ENCODE measurements at regions not wholly inside any gene's neighbourhood (a gene's known extent, or its start where the extent isn't known, plus 50 kb on each side); places are given as distances from the start of the nearest gene placed in this dataset.

DNA sequence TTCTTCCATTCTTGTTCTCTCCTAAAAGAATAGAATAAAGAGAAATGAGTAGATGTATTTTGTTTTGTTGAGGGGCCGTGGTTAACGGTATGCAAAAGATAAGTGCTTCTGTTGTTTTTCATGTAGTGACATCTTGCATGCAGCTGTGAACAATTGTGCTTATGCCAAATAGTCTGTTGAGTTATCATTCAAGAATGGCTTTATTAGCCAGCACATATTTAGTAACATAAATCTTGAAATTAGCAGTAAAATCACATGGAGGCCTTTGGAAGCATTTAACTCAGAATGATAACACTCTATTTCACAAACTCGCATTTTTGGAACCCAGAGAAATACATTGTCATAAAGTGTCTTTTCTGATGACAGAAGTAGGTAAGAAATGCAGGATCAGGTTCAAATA lies 1772.0 kb upstream of the FLRT2 start:
- H3K27ac ChIP-seq, result no peak overlapping the region
- TF ChIP-seq, protein P1, sequence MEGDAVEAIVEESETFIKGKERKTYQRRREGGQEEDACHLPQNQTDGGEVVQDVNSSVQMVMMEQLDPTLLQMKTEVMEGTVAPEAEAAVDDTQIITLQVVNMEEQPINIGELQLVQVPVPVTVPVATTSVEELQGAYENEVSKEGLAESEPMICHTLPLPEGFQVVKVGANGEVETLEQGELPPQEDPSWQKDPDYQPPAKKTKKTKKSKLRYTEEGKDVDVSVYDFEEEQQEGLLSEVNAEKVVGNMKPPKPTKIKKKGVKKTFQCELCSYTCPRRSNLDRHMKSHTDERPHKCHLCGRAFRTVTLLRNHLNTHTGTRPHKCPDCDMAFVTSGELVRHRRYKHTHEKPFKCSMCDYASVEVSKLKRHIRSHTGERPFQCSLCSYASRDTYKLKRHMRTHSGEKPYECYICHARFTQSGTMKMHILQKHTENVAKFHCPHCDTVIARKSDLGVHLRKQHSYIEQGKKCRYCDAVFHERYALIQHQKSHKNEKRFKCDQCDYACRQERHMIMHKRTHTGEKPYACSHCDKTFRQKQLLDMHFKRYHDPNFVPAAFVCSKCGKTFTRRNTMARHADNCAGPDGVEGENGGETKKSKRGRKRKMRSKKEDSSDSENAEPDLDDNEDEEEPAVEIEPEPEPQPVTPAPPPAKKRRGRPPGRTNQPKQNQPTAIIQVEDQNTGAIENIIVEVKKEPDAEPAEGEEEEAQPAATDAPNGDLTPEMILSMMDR (IDR thresholded peaks at IDR 0.05), result no peak
- no peak for TF ChIP-seq ZFX (IDR thresholded peaks at IDR 0.05; ENCODE audit: borderline replicate concordance)

DNA sequence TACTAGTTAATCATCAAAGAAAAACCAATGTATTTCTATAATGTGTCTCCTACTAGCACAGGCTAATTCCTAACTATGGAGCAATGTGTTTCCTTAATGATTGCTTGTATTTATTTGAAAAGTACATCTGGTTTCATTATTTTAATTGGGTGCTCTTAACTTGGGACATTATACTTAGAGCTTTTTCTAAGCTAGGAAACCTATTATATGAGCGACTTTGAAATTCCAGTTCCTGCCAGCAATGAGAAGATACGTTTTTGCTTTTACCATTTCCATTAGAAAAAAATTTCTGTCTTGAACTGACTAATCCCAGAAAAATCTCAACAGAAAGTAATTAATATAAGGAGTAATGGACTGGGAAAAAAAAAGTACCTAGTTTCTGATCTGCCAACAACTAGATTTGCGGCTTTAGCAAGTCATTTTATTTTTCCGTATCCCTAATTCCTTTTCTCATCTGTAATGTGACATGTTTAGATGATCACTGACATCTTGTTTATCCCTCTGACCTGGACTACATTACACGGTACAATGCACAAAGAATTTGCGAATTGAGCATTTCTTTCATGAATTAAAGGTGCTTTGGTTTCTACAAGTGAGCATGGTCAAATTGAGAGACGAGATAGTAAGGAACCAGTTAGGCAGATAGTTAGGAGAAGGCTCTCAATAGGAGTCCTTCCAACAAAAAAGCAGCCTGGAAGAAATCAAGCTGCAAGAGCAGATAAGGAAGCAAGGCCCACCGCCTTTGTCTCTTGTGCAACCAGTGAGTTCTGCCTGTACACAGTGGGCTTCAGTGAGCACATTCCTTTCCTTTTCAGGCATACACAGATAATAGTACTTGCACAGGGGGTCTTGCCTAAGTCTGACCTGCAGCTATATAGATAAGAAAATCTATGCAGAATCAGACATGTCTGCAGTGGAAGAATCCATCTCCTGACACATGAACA lies 1765.0 kb upstream of the FLRT2 start:
- no peak for TF ChIP-seq ZFX (IDR thresholded peaks at IDR 0.05; ENCODE audit: borderline replicate concordance)
- TF ChIP-seq, protein P1 (IDR thresholded peaks at IDR 0.05), result no peak
- no peak overlapping the region for H3K27ac ChIP-seq

DNA sequence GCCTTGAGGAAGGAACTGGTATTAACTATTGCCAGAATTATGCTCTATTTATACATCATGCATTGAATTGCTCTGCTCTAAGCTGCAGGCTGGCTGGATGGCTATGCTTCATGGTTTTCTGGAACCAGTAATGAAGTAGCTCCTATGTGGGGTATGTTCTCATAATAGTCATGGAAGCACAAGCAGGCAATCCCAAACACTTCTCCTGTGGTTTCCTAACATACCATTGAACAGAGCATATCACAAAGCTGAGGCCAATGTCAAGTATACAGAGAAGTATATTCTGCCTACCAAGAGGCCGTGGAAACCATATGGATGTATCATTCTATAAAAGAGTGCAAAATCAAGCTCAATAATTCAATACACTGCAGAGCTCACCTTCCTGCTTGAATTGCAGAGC lies 1752.4 kb upstream of the FLRT2 start:
- no peak overlapping the region for H3K27ac ChIP-seq
- TF ChIP-seq, protein P1 (IDR thresholded peaks at IDR 0.05), result no peak
- TF ChIP-seq ZFX (IDR thresholded peaks at IDR 0.05; ENCODE audit: borderline replicate concordance), result no peak

- TF ChIP-seq, protein P1 (IDR thresholded peaks at IDR 0.05), result no peak
- no peak for TF ChIP-seq ZFX (IDR thresholded peaks at IDR 0.05; ENCODE audit: borderline replicate concordance)
- H3K27ac ChIP-seq, result no peak overlapping the region
Measured at GRCh38 chr14:83779266-83779665, 1750.7 kb upstream of the FLRT2 start.

GRCh38 chr14:83780321-83780720 lies 1749.6 kb upstream of the FLRT2 start:
- TF ChIP-seq, protein P1 (IDR thresholded peaks at IDR 0.05), result no peak
- TF ChIP-seq ZFX (IDR thresholded peaks at IDR 0.05; ENCODE audit: borderline replicate concordance), result no peak
- H3K27ac ChIP-seq, result no peak overlapping the region

- TF ChIP-seq, protein P1 (IDR thresholded peaks at IDR 0.05), result no peak
- TF ChIP-seq ZFX (IDR thresholded peaks at IDR 0.05; ENCODE audit: borderline replicate concordance), result no peak
Measured at GRCh38 chr14:83798421-83798820, 1731.5 kb upstream of the FLRT2 start.

DNA sequence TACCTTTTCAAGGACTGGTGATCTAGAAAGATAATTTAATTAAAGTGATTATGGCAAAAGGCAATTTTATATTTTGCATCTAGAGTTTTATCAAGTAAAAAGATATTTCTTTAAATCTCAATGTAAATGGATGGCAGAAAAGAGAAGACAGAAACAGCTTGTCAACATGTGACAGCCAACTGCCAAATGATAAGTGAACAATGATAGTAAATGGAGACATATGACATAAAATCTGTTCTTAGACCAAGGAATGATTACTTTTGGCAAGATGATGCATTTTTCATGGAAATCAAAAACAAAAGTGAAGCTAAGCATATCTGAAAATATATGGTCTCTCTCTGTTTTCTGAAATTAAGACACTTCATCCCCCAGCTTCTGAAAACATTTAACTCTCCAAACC lies 1730.7 kb upstream of the FLRT2 start:
- TF ChIP-seq ZFX (IDR thresholded peaks at IDR 0.05; ENCODE audit: borderline replicate concordance), result no peak
- TF ChIP-seq, protein P1 (IDR thresholded peaks at IDR 0.05), result no peak
- no peak overlapping the region for H3K27ac ChIP-seq

More at GRCh38 chr14:83798421-83798820, 1731.5 kb upstream of the FLRT2 start:
- H3K27ac ChIP-seq, result no peak overlapping the region

All from 22Rv1 (cell line).